DMS114 treated with DMSO at 0.1 percent for 48 hours (cell line): ENCODE measurements at regions not wholly inside any gene's neighbourhood (a gene's known extent, or its start where the extent isn't known, plus 50 kb on each side); places are given as distances from the start of the nearest gene placed in this dataset.

Experiments used
- DNase-seq: peaks from one replicate; lab custom pipeline; 2025; ENCODE audit not compliant: unreplicated experiment; lab: John Stamatoyannopoulos, UW

DNA sequence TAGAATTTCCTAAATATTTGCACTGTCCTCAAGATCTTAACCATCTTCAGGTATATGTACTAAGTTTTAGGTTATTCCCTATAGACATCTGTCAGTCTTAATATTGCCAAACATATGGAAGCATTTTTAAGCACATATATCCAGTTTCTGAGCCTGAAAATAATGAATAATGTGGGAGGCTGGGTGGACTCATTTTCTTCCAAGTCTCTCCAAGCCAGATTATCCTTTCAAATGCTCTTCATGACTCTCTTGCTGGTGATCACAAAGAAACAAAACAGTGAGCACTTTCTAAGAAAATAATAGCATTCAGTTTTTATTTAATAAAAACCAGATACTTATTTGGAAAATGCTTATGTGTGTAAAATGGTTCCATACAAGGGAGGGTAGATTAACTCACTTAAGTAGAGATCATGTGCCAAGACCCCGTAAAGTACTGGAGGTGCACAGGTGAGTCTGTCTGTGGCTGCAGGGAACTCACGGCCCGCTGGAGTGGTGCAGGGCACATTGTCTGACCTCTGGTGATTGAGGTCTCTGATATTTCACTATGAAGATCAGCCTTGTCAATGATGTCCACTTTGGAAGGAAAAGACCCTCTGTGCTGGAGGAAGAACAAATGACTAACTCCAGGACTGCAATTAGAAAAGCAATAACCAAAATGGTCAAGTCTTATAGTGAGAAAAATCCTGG, 161.6 kb downstream of the TMEM18 start:
- no peak for DNase-seq

DNA sequence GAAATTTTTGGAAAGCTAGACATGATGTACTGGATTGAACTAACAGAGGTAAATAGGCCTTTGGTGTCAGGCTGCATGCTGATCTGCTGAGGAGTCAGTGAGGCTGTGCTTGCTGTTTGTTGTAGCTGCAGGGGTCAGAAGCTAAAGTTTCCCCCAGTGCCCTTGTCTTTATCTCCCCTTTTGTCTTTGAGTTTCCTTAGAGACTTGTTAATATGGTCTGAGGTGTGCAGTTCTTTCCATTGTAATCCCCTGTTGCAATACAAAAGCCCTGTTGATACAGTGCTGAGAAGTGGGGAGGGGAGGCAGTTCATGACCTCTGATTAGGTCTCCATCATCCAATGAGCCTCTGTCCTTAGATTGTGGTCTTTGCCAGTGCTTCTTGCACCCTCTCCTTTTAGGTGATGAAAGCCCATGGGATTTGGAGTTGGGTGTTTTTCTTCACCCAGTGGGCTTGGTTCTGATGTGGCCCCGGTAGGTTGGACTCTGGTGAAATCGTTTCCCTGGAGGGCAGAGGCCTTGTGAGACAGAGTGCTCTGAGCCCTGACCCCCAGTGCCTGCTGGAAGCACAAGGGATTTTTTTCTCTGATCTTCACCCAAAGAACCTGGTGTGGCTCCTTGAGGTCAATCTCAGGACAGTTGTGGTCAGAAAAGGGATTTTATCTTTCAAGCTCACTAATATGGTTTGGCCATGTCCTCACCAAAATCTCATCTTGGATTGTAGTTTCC, 163.1 kb downstream of the TMEM18 start:
- no peak for DNase-seq

DNA sequence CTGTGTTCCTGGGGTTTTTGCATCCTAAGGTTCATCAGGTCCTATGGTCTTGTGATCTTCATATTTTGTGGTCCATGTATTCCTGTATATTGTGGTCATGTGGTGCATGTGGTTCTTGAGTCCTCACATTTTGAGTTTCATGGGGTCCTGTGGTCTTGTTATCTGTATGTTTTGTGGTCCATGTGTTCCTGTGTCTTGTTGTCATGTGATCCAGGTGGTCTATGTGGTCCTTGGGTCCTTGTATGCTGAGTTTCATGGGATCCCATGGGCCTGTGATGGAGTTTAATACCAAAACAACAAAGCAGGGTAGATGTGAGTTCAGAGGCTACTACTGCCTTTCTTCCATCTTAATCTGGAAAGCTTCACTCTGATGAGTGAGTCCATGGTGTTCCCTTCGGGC, 166.4 kb downstream of the TMEM18 start:
- no peak for DNase-seq

DNA sequence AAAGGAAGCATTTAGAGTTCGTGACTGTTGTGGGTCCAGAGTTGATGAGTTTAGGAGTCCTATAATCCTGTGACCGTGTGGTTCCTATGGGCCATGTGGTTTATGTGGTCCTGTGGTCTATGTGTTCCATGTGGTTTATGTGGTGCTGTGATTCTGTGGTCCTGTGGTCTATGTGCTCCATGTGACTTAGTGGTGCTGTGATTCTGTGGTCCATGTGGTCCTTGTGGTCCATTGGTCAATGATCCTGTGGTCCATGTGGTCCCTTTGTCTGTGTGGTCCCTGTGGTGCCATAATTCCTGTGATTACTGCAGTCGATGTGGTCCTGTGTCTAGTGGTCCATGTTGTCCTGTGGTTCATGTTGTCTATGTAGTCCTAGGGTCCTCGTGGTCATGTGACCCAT, 167.3 kb downstream of the TMEM18 start:
- DNase-seq, result no peak

DNA sequence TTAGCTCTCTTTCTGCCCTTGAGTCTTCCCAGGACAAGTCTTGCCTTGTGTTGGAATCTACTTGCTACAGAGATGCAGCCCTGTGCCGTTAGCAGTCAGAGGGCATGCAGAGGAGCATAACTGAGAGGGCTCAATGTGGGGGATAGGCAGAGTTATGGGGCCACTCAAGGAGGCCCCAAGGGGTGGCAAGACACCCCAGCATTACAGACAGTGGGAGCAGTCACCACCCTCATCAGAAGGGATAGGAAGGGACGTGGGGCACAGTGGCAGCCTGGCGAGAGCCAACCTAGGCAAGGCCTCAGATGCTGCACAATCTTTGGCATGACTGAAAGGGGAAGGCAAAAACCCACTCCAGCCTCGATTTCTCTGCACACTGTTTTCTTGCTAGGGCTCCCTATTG, 169.1 kb downstream of the TMEM18 start:
- DNase-seq, result no peak

DNA sequence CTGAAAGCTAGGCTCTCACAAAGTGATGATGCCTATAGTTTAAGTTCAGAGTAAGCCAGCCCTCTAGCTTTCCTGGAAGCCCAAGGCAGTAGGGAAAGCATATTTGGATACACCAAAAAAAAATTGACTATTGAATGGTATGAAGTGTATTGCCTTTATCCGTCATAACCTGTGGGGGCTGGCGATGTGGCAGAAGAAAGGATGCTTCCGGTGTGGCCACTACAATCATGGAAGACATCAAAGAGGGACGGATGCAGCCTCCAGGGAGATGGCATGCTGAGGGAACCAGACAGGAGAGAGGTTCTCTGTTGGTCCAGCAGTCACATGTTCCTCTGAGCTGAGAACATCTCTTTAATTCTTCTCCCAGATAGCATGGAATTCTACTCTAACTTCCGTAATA, 170.3 kb downstream of the TMEM18 start:
- DNase-seq, result no peak

DNA sequence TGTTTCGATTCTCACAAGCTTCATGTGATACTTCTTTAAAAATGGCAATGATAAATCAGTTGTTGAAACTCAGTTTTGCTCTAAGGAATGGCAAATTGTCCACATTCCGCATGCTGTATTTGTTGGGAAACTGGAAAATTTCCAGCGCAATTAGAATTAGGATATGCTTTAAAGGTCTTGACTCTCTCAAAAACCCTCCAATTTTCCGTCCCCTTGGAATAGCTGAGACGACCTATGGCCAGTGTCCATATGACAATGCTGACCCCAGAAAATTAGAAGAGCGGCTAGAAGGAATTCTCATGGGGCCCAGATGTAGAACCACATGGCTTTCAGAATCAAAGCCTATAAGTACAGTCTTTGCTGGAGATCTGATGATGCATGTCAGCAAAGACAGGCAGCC, 170.8 kb downstream of the TMEM18 start:
- DNase-seq, result no peak

DNA sequence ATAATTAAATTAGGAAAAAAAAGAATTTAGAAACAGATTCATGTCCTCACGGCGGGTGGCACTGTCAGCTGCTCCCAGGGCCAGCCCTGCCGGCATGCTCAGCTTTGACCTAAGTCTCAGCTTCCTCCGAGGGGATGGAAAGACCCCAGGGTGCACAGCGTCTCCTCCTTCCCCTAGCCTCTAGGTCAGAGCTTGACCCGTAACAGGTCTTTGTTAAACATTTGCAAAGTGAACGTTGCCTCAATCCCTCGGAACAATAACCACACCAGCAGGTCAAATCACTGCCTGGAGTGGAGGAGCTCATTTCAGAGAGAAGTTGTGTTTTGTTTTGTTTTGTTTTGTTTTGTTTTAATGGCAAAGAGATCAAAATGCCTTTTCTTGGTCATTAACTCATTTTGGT, 171.3 kb downstream of the TMEM18 start:
- DNase-seq, result no peak

DNA sequence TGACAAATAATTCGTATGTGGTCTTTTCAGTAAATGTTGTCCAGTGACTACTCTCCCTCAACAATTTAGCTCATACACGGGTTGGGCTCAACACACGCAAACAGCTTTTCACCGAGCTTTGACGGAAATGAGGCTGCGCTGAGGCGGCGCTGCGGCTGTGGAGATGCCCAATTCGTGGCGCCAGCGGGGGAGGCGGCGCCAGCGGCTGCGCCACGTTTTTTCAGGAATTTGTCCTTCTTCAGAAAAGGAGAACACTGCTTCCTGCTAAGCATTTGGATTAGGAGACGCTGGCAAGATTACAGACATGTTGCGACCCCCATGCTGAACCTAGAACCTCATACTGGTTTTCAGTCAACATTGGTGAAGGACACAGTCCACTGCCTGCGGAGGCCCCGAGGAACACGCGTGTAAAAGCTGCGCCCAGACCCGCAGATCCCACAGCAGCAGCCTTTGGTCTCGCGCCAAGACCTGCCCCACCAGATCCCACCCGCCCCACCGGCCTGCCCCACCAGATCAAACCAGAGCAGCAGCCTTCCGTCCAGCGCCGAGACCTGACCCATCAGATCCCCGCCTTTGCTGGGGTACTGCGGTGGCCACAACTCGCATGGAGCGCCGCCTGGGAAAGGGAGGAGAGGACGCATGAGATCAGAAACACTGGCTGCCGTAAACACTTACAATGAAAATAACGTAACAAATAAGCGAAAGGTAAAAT, 173.8 kb downstream of the TMEM18 start:
- no peak for DNase-seq

DNA sequence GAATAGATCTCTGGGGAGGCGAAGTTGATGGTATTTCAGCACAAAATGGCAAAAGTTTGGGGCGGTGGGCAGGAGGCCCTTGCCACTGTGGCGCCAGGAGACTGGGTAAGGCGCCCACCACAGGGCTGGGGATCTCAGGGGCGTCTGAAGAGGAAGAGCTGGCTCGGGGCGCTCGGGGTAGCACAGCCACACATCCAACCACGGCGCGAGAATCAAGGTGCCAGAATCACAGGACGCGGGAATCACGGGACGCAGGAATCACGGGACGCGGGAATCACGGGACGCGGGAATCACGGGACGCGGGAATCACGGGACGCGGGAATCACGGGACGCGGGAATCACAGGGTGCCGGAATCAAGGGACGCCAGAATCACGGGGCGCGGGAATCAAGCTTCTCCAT, 174.4 kb downstream of the TMEM18 start:
- no peak for DNase-seq

DNA sequence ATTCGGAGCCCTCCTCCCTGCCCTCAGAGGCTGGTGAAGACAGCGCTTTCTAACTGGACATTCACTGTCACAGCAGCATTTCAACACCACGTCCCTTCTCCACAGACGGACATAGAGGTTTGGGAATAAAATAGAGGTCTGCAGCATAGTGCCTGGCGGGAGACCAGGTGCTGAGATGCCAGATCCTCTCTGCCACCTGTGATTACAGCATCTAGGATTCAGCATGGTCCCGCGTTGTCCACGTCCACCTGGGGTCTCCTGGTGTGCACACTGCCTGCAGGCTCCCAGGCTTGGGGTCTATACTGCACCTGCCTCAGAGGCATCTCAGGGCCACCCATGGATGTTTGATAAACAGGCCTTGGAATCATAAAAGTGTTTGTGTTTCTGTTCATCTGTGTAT, 175.5 kb downstream of the TMEM18 start:
- no peak for DNase-seq

DNA sequence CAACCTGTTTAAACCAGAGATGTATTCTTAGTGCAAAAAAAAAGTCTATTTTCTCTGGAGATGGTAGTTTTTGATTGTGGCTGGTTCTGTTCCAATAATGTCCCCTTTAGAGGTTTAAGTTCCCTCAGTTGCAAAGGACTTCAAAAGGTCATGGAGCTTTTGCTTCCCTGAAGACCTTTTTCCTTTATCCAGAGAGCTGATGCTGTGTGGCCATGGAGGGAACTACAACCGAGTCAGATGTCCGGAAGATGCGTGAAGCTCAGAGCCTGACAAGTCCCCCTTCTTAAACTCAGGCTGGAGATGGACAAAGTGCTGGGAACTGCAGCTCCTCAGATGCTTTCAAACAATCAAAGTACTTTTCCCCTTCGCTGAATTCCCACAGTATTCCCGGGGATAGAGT, 176.1 kb downstream of the TMEM18 start:
- no peak for DNase-seq

DNA sequence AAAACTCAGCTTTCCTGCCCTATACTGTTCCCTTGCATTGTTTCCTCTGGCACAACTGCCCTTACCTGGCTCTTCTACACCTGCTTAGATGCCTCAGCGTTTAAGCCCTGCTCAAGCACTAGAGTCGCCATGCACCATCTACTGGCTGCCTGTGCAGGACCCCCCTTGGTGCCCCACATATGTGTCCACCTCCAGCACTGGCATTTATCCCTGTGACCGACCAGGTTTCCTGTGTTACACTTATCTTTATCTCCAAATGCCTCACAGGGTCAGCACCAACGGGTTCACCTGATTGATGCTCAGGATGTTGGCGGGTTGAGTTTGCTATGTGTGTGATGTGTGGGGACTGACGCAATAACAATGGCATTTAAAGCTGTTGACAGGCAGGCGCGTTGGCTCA, 177.5 kb downstream of the TMEM18 start:
- no peak for DNase-seq

DNA sequence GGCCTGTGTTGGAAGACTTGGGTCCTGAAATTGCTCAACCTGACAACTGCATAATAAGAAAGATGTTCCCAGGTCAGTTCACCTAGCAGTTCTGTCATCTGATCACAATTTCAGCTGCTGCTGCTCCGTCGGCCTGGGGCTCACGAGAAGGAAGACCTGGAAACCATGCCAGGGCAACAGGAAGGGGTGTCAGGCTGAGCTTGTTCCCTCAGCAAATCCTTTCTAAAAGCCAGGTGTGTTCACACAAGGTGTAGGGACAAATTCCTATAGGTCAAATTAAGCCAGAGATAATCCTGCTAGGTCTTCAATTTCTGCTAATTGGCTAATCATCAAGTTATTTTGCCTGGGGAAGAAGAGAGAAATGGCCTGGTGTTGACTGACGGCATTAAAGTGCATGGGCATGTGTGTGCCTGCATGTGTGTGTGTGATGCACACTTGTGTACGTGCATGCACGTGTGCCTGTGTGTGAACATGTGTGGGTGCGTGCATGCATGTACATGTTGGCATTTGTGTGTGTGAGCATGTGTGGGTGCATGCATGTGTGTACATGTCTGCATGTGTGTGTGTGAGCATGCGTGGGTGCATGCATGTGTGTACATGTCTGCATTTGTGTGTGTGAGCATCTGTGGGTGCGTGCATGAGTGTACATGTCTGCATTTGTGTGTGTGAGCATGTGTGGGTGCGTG, 178.6 kb downstream of the TMEM18 start:
- DNase-seq, result no peak

DNA sequence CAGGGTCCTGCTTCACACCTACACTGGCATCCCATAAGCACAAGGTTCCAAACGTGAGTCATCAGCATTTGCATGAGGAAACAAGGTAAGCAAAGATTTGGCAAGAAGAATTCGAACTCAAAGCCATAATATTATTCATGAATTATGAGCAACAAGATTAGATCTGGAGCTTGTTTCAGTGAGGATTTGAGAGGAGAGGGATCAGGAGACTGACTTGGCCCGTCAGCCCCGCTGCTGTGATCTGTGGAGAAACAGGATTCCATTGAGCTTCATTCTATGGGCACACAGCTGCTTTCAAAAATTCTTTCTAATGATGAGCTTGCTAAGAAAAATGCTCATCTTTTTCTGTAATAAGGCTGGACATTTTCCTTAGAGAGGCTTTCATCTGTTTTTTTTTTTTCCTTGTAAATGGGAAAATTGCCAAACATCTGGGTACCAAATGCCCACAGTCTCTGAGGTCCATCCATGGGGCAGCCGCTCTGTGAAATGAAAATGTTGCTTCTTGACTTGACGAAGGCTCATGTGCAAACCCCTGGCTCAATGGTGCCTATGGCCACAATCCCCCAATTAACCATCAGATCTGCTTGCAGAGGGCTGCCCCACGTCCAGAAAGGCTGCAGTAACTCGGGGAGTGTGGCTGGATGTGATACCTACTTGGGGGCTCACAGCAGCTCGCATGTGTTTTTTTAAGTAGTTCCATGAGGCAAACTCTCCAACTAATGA, 179.3 kb downstream of the TMEM18 start:
- no peak for DNase-seq

DNA sequence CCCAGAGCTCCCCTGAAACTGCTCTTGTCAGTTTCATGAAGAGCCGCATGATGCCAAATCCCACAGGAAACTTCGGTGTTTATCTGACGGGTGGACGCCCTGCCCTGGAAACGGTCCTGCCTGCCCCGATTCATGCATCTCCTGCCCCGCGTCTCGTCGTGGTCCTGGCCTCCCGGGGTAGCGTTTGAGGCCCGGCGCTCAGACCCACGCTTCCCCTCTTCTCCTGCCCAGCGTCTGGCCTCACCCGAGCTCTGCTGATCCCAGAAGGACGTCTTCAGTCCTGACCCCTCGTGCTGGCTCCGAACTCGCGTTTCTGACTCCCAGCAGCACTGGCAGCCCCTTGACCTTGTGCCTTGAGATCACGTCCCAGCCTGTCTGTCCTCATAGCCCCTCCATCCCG, 180.5 kb downstream of the TMEM18 start:
- no peak for DNase-seq

DNA sequence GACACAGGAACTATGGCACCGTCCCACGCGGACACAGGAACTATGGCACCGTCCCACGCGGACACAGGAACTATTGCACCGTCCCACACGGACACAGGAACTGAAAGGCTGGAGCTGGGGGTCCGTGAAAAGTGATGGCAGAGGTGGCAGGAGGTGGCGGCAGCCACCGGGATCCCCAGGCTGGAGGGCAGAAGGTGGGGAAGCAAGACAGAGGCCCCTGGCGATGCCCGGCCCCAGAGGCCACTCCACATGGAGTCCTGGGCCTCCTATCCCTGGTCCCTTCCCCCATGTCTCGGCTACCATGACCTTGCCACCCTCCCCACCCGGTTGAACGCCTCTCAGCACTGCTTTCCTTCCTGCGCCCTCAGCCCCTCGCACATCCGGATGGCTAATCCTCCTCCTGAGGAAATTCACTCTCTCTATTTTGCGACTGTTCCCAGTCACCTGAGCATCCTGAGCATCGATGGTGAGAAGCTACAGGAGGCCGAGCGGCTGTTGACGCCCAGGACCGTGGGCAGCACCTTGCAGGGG, 181.4 kb downstream of the TMEM18 start:
- DNase-seq, result no peak

DNA sequence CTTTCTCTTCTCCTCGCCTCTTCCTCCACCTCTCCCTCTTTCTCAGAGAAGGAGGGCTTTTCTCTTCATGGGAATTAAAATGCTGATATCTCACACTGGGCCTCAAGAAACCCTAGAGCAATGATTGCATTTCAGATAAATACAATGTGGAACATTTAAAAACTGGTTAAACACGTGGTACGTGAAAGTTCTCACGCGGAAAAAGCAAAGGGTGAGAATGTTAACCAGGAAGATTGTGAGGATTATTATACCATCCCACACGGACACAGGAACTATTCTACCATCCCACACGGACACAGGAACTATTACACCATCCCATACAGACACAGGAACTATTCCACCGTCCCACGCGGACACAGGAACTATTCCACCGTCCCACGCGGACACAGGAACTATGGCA, 182.4 kb downstream of the TMEM18 start:
- no peak for DNase-seq

DNA sequence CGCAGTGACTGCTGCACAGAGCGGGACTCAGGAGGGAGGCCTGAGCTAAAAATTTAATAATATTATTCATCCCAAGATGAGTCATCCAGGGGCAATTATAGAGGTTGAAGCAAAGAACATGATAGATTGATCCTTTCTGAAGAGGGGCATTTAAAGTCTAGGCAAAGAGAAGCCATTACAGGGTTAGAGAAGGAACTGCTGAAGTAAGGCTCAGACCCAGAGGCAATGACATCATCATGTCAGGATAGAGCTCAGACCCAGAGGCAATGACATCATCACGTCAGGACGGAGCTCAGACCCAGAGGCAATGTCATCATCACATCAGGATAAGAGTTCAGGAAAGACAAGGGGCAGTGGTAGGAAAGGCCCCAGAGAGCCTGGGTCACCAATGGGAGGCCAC, 184.0 kb downstream of the TMEM18 start:
- DNase-seq, result no peak

DNA sequence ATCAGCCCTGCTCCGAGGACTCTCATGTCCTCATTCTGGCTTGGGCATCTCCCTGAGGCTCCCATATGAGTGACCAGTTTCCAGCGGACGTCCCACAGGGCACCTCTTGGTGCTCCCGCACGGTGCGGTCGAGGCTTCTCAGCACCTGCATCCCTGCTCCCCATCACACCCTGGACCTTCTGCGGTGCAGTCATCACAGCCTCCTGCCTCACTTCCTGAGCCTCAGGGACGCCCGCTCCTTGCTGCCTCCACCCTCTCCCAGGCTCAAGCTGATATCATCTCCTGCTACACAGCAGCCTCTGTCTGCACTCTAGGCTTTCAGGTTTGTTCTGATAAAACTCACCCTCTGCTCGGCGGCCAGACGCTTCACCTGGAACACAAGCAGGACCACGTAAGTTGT, 185.0 kb downstream of the TMEM18 start:
- DNase-seq, result no peak

DNA sequence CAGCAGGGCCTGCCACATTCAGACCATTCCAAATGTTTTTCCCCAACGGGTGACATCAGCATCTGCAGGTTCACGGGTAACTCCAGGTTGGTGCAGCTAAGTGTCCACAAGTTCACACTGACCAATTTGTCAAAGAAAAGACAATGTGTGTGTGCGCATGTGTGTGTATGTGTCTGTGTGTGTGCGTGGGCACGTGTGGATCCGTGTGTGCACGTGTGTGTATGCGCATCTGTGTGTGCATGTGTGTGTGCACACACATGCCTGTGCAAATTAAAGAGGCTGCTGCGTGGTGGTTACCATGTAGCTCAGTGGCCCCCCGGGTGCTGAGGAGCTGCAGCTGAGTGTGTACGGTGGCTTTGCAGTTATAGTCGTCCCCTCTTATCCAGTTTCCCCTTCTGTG, 187.4 kb downstream of the TMEM18 start:
- DNase-seq, result no peak
